Epithelial cell of prostate (primary cell): ENCODE measurements at regions not wholly inside any gene's neighbourhood (a gene's known extent, or its start where the extent isn't known, plus 50 kb on each side); places are given as distances from the start of the nearest gene placed in this dataset.

Experiments used
- DNase-seq: peaks from one replicate; pipeline ENCODE4 v3.0.0-alpha.2; 2011; ENCODE audit warnings: low read depth, low spot score
- H3K27ac ChIP-seq: fragments of 450-650 bp; 2 replicates; pipeline ENCODE4 v1.5.1; 2017; ENCODE audit warnings: mild to moderate bottlenecking

- no peak overlapping the region for H3K27ac ChIP-seq
- DNase-seq: no peak
Measured at GRCh38 chr2:47654790-47655562, 84.2 kb upstream of the KCNK12 start.

- DNase-seq: no peak
- no peak overlapping the region for H3K27ac ChIP-seq
Measured at GRCh38 chr2:47653902-47654789, 83.4 kb upstream of the KCNK12 start.

DNA sequence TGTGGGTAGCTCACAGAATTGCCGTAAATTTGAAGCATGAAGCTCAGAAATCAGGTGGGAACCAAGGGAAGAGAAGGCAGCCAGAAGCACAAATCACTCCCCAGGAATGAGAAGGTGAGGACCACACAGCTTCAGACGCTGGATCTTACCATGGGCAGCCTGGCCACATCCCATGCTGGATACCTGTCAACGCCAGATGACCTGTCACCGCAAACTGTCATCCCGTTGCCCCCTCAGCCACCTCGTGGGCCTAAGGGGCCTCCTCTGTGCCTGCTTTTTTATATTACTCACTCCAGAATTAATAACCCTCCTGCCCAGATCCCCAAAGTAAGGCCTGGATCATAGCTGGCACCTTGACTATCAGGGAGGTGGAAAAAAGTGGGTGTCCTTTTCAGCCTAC, 82.3 kb upstream of the KCNK12 start:
- no peak for DNase-seq
- no peak overlapping the region for H3K27ac ChIP-seq

- DNase-seq: no peak
- no peak overlapping the region for H3K27ac ChIP-seq
Measured at GRCh38 chr2:47652061-47652690, 81.4 kb upstream of the KCNK12 start.

GRCh38 chr2:47651296-47651695, 80.5 kb upstream of the KCNK12 start:
- no peak for DNase-seq
- H3K27ac ChIP-seq: no peak overlapping the region

- no peak overlapping the region for H3K27ac ChIP-seq
- no peak for DNase-seq
Measured at GRCh38 chr2:47650001-47650535, 79.3 kb upstream of the KCNK12 start.

DNA sequence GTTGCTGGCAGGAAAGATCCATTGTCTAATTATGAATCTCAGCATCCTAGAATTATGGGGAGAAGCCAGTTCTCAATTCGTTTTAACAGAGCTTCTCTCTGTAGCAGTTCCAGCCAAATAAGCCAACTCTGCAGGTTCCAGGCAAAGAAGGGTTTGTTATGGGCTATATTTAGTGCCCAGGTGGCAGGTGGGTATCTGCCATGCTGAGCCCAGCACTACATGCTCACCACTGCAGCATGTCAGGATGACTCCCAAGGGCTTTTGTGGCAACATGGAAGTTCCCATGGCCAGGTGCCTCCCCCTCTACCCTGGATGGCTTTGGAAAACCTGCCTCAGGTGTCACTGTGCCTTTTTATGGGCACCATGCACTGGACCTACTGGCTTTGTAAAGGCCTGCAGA, 74.5 kb upstream of the KCNK12 start:
- DNase-seq: no peak
- H3K27ac ChIP-seq: no peak overlapping the region

DNA sequence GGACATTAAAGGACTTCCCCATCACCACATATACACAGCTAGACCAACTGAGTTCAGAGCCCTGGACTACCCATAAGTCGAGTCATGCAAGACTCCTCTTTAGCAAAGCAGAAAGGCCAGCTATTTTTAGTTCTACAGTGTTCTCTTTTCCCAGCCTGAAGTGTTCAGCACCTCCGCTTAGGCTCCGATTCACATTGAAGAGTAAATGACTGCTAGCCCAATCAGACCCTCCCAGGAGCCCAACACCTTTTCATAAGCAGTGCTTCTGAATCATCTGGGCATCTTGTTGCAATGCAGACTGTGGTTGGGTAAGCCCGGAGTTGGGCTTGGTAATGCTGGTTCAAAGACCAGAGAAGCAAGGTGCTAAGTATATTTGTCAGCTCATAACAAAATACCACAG, 73.6 kb upstream of the KCNK12 start:
- DNase-seq: no peak
- H3K27ac ChIP-seq: no peak overlapping the region

GRCh38 chr2:47641366-47641765, 70.6 kb upstream of the KCNK12 start:
- no peak for DNase-seq
- no peak overlapping the region for H3K27ac ChIP-seq

DNA sequence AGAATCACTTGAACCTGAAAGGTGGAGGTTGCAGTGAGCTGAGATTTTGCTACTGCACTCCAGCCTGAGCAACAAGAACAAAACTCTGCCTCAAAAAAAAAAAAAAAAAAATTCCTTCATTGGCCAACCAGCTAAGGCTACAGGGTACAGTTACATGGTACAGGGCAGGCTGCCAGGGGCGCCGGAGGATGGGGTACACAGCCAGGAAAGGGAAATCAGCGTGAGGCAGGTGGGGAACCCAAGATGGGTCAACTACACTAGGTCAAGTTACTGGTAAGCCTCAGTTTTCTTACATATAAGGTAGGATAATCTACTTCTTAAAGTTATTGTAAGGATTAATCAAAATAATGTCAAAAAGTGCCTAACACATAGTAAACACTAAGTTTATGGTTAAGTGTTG, 69.6 kb upstream of the KCNK12 start:
- no peak for DNase-seq
- H3K27ac ChIP-seq: no peak overlapping the region

GRCh38 chr2:47639467-47639866, 68.7 kb upstream of the KCNK12 start:
- no peak for DNase-seq
- H3K27ac ChIP-seq: no peak overlapping the region

DNA sequence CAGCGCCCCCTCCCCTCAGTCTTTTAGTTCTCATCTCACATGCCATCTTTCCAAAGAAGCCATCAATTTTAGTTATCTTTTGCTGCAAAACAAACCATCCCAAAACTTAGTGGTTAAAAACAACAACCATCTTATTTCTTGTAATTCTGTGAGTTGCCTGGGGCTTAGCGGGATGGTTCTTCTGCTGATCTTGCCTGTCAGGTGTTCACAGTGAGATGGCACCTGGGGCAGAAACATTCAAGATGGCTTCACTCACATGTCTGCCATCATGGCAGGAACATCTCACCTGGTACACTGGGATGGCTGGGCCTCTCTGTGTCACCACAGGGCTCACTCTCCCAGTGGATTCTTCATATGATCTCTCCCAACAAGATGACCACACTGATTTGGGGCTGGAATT, 67.6 kb upstream of the KCNK12 start:
- DNase-seq: no peak
- no peak overlapping the region for H3K27ac ChIP-seq

DNA sequence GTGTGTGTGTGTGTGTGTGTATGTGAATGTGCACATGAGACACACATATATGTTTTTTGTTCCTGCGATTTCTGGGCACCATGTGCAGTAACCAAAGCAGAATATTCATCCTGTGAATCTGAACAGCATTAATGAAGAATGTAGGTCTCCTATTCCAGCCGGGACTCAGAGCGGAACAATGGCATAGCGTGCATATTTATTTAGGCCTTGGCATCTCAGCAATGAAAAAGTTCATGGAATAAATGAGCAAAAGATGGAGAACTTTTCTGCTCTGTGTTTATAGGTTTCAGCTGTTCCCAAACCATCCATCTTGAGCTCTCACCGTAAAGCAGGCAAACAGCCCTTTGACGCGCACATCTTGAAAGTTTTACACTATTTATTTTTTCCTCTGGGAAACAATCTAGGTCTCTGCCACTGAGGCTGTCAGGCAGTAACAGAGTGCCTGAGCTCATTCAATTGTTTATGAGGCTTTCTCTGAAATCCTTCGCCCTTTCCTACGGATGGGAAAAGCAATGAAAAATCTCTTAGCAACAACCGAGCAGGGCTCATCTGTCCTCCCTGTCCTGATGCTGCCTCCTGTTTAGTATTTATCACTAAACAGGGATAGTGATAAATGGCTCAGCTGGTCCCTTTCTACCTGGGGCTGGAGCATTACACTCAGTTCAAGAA, 65.9 kb upstream of the KCNK12 start:
- no peak for DNase-seq
- no peak overlapping the region for H3K27ac ChIP-seq

DNA sequence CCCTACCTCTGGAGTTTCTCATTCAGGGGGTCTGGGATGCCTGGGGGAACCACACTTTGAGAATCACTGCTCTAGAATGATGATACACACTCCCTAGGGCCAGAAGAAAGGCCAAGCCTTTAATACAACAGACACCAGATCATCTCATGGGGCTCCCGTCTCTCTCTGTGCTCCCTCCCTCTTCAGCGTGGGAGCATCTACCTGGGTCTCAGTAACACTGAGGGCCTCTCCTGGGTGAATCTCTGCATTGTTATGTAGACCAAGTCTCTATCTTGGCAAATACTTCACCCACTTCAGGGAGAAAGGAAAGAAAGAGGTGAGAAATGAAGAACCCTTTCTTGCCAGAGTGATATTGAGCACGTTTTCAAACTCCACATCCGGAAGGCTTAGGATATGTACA, 65.4 kb upstream of the KCNK12 start:
- no peak for DNase-seq
- H3K27ac ChIP-seq: no peak overlapping the region

DNA sequence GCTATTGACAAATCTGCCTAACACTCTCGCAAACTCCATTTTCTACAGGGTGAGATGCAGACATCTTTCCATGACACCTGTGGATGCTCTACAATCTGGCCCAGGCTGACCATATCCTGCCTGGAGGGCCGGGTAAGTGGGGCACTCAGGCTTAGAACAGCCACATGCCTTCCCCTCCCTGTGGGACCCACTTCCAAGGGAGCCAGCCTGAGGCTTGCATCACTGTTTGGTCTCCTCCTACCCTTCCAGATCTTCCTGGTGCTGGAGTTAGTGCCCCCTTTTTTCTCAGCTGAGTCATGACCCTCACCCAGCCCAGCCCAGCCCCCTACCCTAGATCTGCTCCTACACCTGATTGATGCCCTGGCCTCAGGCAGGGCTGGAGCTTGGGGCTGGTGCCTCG, 62.0 kb upstream of the KCNK12 start:
- DNase-seq: no peak
- H3K27ac ChIP-seq: no peak overlapping the region

DNA sequence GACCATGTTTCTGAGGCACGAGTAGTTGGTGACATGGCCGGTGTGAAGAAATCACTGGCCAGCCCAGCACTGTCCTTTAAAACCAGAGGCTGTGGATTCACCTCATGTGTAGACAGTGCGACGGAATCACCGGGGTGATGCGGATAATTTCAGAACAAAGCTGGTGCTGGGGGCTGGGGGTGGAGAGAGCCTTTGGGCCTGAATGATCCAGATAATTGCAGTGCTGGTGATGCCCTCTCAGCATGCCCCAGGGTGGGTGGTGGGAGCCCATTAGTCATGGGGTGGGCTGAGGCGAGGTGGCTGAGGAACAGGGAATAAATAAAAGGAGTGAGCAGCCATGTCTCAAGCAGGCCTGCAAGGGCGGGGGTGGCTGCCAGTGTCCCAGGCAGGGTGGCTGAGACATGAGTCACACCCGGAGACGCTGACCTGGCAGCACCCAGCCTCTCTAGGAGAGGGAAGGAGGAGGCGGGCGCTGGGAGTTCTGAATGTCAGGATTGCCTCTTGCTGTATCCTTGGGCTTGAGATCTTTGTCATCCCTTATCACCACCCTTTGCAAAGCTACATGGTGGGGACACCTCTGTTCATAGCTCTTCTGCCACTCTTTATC, 61.1 kb upstream of the KCNK12 start:
- peak; percentile 27 for DNase-seq
- peak overlapping the region; percentile 30 for H3K27ac ChIP-seq

GRCh38 chr2:47631306-47631705, 60.5 kb upstream of the KCNK12 start:
- no peak for DNase-seq
- peak overlapping the region; percentile 30 for H3K27ac ChIP-seq

- no peak overlapping the region for H3K27ac ChIP-seq
- DNase-seq: no peak
Measured at GRCh38 chr2:47629501-47630460, 59.0 kb upstream of the KCNK12 start.

GRCh38 chr2:47628904-47629303, 58.1 kb upstream of the KCNK12 start:
- no peak overlapping the region for H3K27ac ChIP-seq
- DNase-seq: no peak
